GM23338 (cell line): ENCODE measurements at regions not wholly inside any gene's neighbourhood (a gene's known extent, or its start where the extent isn't known, plus 50 kb on each side); places are given as distances from the start of the nearest gene placed in this dataset.

ENCODE experiments used
- CTCF ChIP-seq, 2 experiments: fragments of 200-600 bp in 1 of 2; sonication (generic) in 1 of 2; conservative IDR thresholded peaks; 2 replicates each; pipeline versions ENCODE4 v1.5.1 to v1.6.1; 2016 to 2017; ENCODE audit warnings: antibody characterized with exemption in 2 of 2, low read depth in 2 of 2, mild to moderate bottlenecking in 2 of 2, moderate library complexity in 1 of 2
- EZH2 ChIP-seq: fragments of 200-600 bp; sonication (generic); IDR thresholded peaks from one replicate; pipeline ENCODE4 v1.8.0; 2017; ENCODE audit warnings: antibody characterized with exemption, mild to moderate bottlenecking, low read depth; ENCODE audit not compliant: unreplicated experiment
- EZH2phosphoT487 ChIP-seq: fragments of 200-600 bp; sonication (generic); IDR thresholded peaks from one replicate; pipeline ENCODE4 v1.8.1; 2018; ENCODE audit warnings: antibody characterized with exemption; ENCODE audit not compliant: unreplicated experiment
- JUNB ChIP-seq: IDR thresholded peaks from one replicate; pipeline ENCODE4 v1.6.1; 2016; ENCODE audit warnings: antibody characterized with exemption; ENCODE audit not compliant: unreplicated experiment
- POLR2AphosphoS5 ChIP-seq: IDR thresholded peaks from 2 replicates; pipeline ENCODE4 v1.6.1; 2016; ENCODE audit warnings: antibody characterized with exemption, low read depth
- REST ChIP-seq: IDR thresholded peaks from one replicate; pipeline ENCODE4 v1.6.1; 2018; ENCODE audit warnings: antibody characterized with exemption; ENCODE audit not compliant: unreplicated experiment
- ZNF114 ChIP-seq: fragments of 250-450 bp; sonication (Bioruptor Pico); IDR thresholded peaks from 2 replicates; pipeline ENCODE4 v1.5.0; 2020; ENCODE audit warnings: mild to moderate bottlenecking, moderate library complexity

GRCh38 chr15:21269121-21269520 is 171.2 kb downstream of the POTEB3 start:
- no peak for TF ChIP-seq CTCF (conservative IDR thresholded peaks at IDR 0.05; ENCODE audit: low read depth in 2 of 2)
- TF ChIP-seq REST = no peak
- TF ChIP-seq ZNF114 = no peak
- no peak for TF ChIP-seq EZH2
- TF ChIP-seq EZH2phosphoT487 = no peak
- no peak for TF ChIP-seq POLR2AphosphoS5
- TF ChIP-seq JUNB = no peak
